Medulla oblongata (tissue), 1 donor: ENCODE measurements at regions not wholly inside any gene's neighbourhood (a gene's known extent, or its start where the extent isn't known, plus 50 kb on each side); places are given as distances from the start of the nearest gene placed in this dataset.

Experiments used
- DNase-seq: peaks from one replicate; pipeline ENCODE4 v3.0.0-alpha.2; 2015; ENCODE audit errors: extremely low spot score

- no peak for DNase-seq
These were observed 749.6 kb upstream of the VRK2 start for GRCh38 chr2:57296795-57297517.

GRCh38 chr2:57313678-57314077, 732.9 kb upstream of the VRK2 start:
- no peak for DNase-seq

- DNase-seq, result no peak
These were observed 731.9 kb upstream of the VRK2 start for GRCh38 chr2:57314682-57315081.

- DNase-seq, result no peak
These were observed 716.2 kb upstream of the VRK2 start for GRCh38 chr2:57330447-57330846.

GRCh38 chr2:57333221-57333620, 713.4 kb upstream of the VRK2 start:
- no peak for DNase-seq

- no peak for DNase-seq
These were observed 703.1 kb upstream of the VRK2 start for GRCh38 chr2:57343391-57344006.

- DNase-seq, result no peak
These were observed 678.4 kb upstream of the VRK2 start for GRCh38 chr2:57368190-57368589.

GRCh38 chr2:57370882-57371585, 675.6 kb upstream of the VRK2 start:
- peak; percentile 42 for DNase-seq

- DNase-seq, result no peak
These were observed 674.2 kb upstream of the VRK2 start for GRCh38 chr2:57372237-57372984.

GRCh38 chr2:57373530-57373929, 673.1 kb upstream of the VRK2 start:
- DNase-seq, result no peak

GRCh38 chr2:57376985-57377384, 669.6 kb upstream of the VRK2 start:
- DNase-seq, result peak; percentile 14

- DNase-seq, result no peak
These were observed 660.3 kb upstream of the VRK2 start for GRCh38 chr2:57386305-57386704.

GRCh38 chr2:57396355-57397098, 650.1 kb upstream of the VRK2 start:
- no peak for DNase-seq

GRCh38 chr2:57397550-57398360, 648.9 kb upstream of the VRK2 start:
- DNase-seq, result no peak

GRCh38 chr2:57399057-57399456, 647.5 kb upstream of the VRK2 start:
- no peak for DNase-seq

- no peak for DNase-seq
These were observed 644.5 kb upstream of the VRK2 start for GRCh38 chr2:57402096-57402495.

GRCh38 chr2:57402755-57403154, 643.9 kb upstream of the VRK2 start:
- no peak for DNase-seq

- peak; percentile 5 for DNase-seq
These were observed 638.8 kb upstream of the VRK2 start for GRCh38 chr2:57407772-57408201.

- no peak for DNase-seq
These were observed 638.0 kb upstream of the VRK2 start for GRCh38 chr2:57408587-57408986.

- DNase-seq, result no peak
These were observed 629.6 kb upstream of the VRK2 start for GRCh38 chr2:57417007-57417406.
